Uterus (tissue), 2 donors: ENCODE measurements at regions not wholly inside any gene's neighbourhood (a gene's known extent, or its start where the extent isn't known, plus 50 kb on each side); places are given as distances from the start of the nearest gene placed in this dataset.

Experiments used
- CTCF ChIP-seq, 4 experiments: fragments of 200-600 bp in 2 of 4; fragments of 450-650 bp in 2 of 4; sonication (generic) in 2 of 4; IDR thresholded peaks; one replicate each; pipeline ENCODE4 v1.5.1; 2016 to 2019; ENCODE audit warnings: antibody characterized with exemption in 4 of 4, mild to moderate bottlenecking in 2 of 4, moderate library complexity in 1 of 4
- POLR2A ChIP-seq, 2 donors: fragments of 450-650 bp; IDR thresholded peaks; one replicate each; pipeline ENCODE4 v1.6.1; 2016; ENCODE audit warnings: antibody characterized with exemption in 2 of 2, mild to moderate bottlenecking in 1 of 2, moderate library complexity in 1 of 2

- TF ChIP-seq CTCF (IDR thresholded peaks at IDR 0.05) (no peak), POLR2A (IDR thresholded peaks at IDR 0.05) (no peak)
Measured at GRCh38 chr3:193761969-193762368, 169.0 kb downstream of the OPA1 start.
